Tibial artery (tissue), 4 donors: ENCODE measurements at regions not wholly inside any gene's neighbourhood (a gene's known extent, or its start where the extent isn't known, plus 50 kb on each side); places are given as distances from the start of the nearest gene placed in this dataset.
"Not testable (repeated sequence)": the region's sequence is repeated elsewhere in the genome, so short reads cannot be mapped to it uniquely, and the experiment has no call there.

ENCODE experiments used
- DNase-seq, 2 donors: peaks; one replicate each; pipeline ENCODE4 v3.0.0-alpha.2; 2019
- H3K27ac ChIP-seq, 2 donors: fragments of 200-600 bp; sonication (generic) in 1 of 2; 1 replicate in 1 of 2; 2 replicates in 1 of 2; pipeline ENCODE4 v1.5.1; 2018 to 2019; ENCODE audit warnings: mild to moderate bottlenecking in 1 of 2
- H3K27me3 ChIP-seq, 2 donors: fragments of 200-600 bp; sonication (generic) in 1 of 2; one replicate each; pipeline versions ENCODE4 v1.5.1 to v1.6.0; 2016 to 2019
- H3K36me3 ChIP-seq, 3 donors: fragments of 200-600 bp; sonication (generic) in 2 of 3; one replicate each; pipeline ENCODE4 v1.5.1; 2016 to 2019; ENCODE audit warnings: mild to moderate bottlenecking in 2 of 3
- H3K4me1 ChIP-seq, 4 donors: fragments of 200-600 bp; sonication (generic) in 2 of 4; 1 replicate in 3 of 4; 2 replicates in 1 of 4; pipeline ENCODE4 v1.5.1; 2016 to 2019
- H3K4me3 ChIP-seq, 2 donors: fragments of 200-600 bp; sonication (generic) in 1 of 2; 1 replicate in 1 of 2; 2 replicates in 1 of 2; pipeline ENCODE4 v1.5.1; 2018 to 2019; ENCODE audit warnings: mild to moderate bottlenecking in 2 of 2
- H3K9me3 ChIP-seq, 3 donors: fragments of 200-600 bp; sonication (generic) in 1 of 3; one replicate each; pipeline ENCODE4 v1.5.1; 2016 to 2019
- intact Hi-C: fragments of 100-400 bp; cut with DNase I; formaldehyde crosslinking; loops from one replicate; pipeline ENCODE4 v1.15.0; 2023; ENCODE audit warnings: low total_unique reads
- TF ChIP-seq, protein P1 (sequence below), 2 experiments: fragments of 200-600 bp in 1 of 2; fragments of 450-650 bp in 1 of 2; IDR thresholded peaks; one replicate each; pipeline ENCODE4 v1.5.1; 2017 to 2019; ENCODE audit warnings: antibody characterized with exemption in 2 of 2, mild to moderate bottlenecking in 1 of 2, moderate library complexity in 1 of 2

GRCh38 chr17:27365329-27365945 is 71.5 kb downstream of the WSB1 start:
- not testable (repeated sequence) for H3K4me3 ChIP-seq, H3K9me3 ChIP-seq, H3K36me3 ChIP-seq, H3K27me3 ChIP-seq, DNase-seq
- intact Hi-C loops: loop anchor here (10.0 kb wide), 1 partner anchor 59 kb away; no protein-coding TSS in a partner anchor
- peak overlapping the region in 1 of 2 donors; percentile 77 for H3K27ac ChIP-seq
- peaks cover 0 to 17% (median 8%) of the 10 kb centered on the region in 4 donors for H3K4me1 ChIP-seq

GRCh38 chr17:27366437-27366836 is 72.5 kb downstream of the WSB1 start:
- no peak for DNase-seq
- Histone ChIP-seq H3K27me3 (no peaks in the 10 kb centered on the region), H3K27ac (no peak overlapping the region), H3K9me3 (no peaks in the 10 kb centered on the region), H3K36me3 (no peaks in the 10 kb centered on the region), H3K4me3 (no peak overlapping the region), H3K4me1 (peaks cover 0 to 17% (median 8%) of the 10 kb centered on the region in 4 donors)
- TF ChIP-seq, protein P1, sequence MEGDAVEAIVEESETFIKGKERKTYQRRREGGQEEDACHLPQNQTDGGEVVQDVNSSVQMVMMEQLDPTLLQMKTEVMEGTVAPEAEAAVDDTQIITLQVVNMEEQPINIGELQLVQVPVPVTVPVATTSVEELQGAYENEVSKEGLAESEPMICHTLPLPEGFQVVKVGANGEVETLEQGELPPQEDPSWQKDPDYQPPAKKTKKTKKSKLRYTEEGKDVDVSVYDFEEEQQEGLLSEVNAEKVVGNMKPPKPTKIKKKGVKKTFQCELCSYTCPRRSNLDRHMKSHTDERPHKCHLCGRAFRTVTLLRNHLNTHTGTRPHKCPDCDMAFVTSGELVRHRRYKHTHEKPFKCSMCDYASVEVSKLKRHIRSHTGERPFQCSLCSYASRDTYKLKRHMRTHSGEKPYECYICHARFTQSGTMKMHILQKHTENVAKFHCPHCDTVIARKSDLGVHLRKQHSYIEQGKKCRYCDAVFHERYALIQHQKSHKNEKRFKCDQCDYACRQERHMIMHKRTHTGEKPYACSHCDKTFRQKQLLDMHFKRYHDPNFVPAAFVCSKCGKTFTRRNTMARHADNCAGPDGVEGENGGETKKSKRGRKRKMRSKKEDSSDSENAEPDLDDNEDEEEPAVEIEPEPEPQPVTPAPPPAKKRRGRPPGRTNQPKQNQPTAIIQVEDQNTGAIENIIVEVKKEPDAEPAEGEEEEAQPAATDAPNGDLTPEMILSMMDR (IDR thresholded peaks at IDR 0.05): no peak
- intact Hi-C loops: loop anchor here (10.0 kb wide), 1 partner anchor 58 kb away; no protein-coding TSS in a partner anchor

DNA sequence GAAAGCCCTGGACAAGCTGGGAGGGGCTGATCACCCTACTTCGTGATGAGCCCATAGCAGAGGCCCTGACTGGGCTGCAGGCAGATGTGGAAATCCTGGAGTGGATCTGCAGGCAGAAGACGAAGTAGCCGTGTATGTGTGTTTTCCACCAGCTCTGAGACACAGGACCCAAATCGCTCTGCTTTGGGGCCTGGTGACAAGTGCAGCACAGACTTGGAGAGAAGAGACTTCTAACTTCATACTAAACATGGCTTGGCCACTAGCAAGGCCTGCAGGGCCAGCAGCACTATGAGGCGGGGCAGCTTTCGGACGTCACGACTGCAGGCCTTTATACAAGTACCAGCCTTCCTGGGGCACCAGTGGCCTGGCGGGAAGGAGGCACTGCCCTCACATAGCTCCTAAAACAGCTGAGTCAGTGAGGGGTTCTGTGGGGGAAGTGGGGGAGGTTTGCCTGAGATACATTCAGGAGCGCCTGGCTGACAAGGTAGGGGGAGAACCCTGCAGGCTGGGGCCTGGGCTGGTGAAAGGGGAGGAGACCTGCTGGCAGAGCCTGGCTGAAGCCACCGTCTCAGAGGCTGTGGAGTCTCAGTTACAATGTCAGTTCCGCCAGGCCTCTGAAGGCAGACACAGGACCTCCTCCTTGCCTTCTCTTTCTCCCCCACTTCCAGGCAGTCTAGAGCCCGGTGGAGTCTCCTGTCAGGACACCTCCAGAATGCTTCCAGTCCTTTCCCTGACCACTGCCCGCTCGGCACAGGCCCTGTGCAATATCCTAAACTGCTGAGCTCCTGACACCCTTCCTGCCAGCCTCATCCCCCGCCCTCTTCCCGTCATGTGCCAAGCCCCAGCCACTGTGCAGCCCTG is 73.4 kb downstream of the WSB1 start:
- Histone ChIP-seq H3K4me1 (peaks cover 0 to 17% (median 8%) of the 10 kb centered on the region in 4 donors), H3K27ac (no peak overlapping the region), H3K4me3 (no peak overlapping the region), H3K9me3 (no peaks in the 10 kb centered on the region), H3K36me3 (no peaks in the 10 kb centered on the region), H3K27me3 (no peaks in the 10 kb centered on the region)
- DNase-seq: peak in 1 of 2 donors; percentile 62
- intact Hi-C loops: loop anchor here (10.0 kb wide), 1 partner anchor 57 kb away; no protein-coding TSS in a partner anchor
- TF ChIP-seq, protein P1 (IDR thresholded peaks at IDR 0.05): no peak

DNA sequence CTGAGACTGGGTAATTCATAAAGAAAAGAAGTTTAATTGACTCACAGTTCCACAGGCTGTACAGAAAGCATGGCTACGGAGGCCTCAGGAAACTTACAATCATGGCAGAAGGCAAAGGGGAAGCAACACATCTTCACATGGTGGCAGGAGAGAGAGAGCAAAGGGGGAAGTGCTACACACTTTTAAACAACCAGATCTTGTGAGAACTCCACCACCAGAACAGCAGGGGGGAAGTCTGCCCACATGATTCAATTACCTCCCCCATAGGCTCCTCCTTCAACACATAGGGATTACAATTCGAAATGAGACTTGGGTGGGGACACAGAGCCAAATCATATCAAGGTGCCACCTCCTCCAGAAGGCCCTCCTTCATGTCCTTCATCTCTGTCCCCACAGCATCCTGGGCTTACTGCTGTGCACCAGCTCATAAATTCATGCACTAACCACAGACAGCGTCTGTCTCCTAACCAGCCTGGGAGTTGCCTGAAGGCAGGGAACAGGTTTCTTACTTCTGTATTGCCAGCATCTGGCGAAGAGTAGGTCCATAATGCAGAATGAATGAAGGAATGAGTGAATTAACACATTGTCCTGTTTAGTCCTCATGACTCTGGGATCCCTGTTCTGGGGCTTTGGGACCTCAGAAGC is 74.4 kb downstream of the WSB1 start:
- Histone ChIP-seq H3K4me1 (peaks cover 0 to 17% (median 8%) of the 10 kb centered on the region in 4 donors), H3K36me3 (no peaks in the 10 kb centered on the region), H3K4me3 (no peak overlapping the region), H3K27ac (no peak overlapping the region), H3K9me3 (no peaks in the 10 kb centered on the region), H3K27me3 (no peaks in the 10 kb centered on the region)
- no peak for DNase-seq
- intact Hi-C loops: loop anchor here (10.0 kb wide), 1 partner anchor 57 kb away; no protein-coding TSS in a partner anchor
- TF ChIP-seq, protein P1 (IDR thresholded peaks at IDR 0.05): no peak

DNA sequence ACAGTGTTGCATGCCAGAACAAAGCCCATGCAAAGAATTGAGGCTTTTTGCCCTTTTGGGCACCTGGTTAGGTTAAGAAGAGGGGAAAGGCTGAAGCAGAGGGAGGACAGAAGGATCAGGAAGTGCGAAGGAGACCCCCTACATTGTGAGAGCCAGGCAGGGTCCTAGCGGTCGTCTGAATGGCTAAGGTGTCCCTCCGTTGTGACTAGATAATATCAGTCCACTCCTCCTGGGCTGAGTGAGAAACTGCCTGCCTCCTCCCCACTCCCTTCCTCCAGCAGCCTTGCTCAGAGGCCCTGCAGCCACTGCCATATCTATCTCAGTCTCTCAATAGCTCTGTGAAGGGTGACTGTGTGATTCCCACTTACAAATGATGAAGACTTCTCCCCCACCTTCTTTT is 75.1 kb downstream of the WSB1 start:
- H3K27me3 ChIP-seq: no peaks in the 10 kb centered on the region
- intact Hi-C loops: loop anchor here (10.0 kb wide), 1 partner anchor 56 kb away; no protein-coding TSS in a partner anchor
- H3K9me3 ChIP-seq: no peaks in the 10 kb centered on the region
- peaks cover 0 to 10% (median 2%) of the 10 kb centered on the region in 4 donors for H3K4me1 ChIP-seq
- no peak overlapping the region for H3K27ac ChIP-seq
- TF ChIP-seq, protein P1 (IDR thresholded peaks at IDR 0.05): no peak
- H3K4me3 ChIP-seq: no peak overlapping the region
- DNase-seq: peak in 1 of 2 donors; percentile 38
- no peaks in the 10 kb centered on the region for H3K36me3 ChIP-seq
